ENCODE measurements at regions not wholly inside any gene's neighbourhood (a gene's known extent, or its start where the extent isn't known, plus 50 kb on each side); places are given as distances from the start of the nearest gene placed in this dataset.
"Not testable (repeated sequence)": the region's sequence is repeated elsewhere in the genome, so short reads cannot be mapped to it uniquely, and the experiment has no call there.

- no peak for TF ChIP-seq SMAD1 (IDR thresholded peaks at IDR 0.05; ENCODE audit: low read depth, partially characterized antibody)
Observed at GRCh38 chr2:41032715-41033114, 580.8 kb upstream of the SLC8A1 start (continued).

- Histone ChIP-seq H3K27ac (ENCODE audit: control insufficient read depth, insufficient read depth) (no peak overlapping the region), H3K4me2 (ENCODE audit: control insufficient read depth, insufficient read depth) (no peak overlapping the region), H3K4me3 (no peak overlapping the region), H4K20me1 (ENCODE audit: control insufficient read depth, insufficient read depth) (no peaks in the 10 kb centered on the region), H3K4me1 (ENCODE audit: control insufficient read depth, insufficient read depth, low read length) (no peaks in the 10 kb centered on the region), H3K9ac (ENCODE audit: control insufficient read depth, insufficient read depth, low read length) (no peak overlapping the region), H3K79me2 (ENCODE audit: control insufficient read depth, insufficient read depth, low read length) (no peaks in the 10 kb centered on the region), H3K9me3 (replicated peaks; ENCODE audit: control insufficient read depth, insufficient read depth, low read length) (no peaks in the 10 kb centered on the region), H2AFZ (ENCODE audit: control insufficient read depth, low read depth, low read length) (no peak overlapping the region), H3K36me3 (ENCODE audit: control insufficient read depth in 2 of 2, insufficient read depth in 2 of 2, low read length in 1 of 2) (no peaks in the 10 kb centered on the region), H3K27me3 (replicated peaks in 1 of 2; ENCODE audit: control insufficient read depth in 2 of 2, insufficient read depth in 2 of 2, low read length in 1 of 2) (no peaks in the 10 kb centered on the region)
- TF ChIP-seq BACH1 (IDR thresholded peaks at IDR 0.05; ENCODE audit: borderline replicate concordance) (no peak), POLR2AphosphoS5 (IDR thresholded peaks at IDR 0.05; ENCODE audit: low read length) (no peak), CBX5 (IDR thresholded peaks at IDR 0.05; ENCODE audit: low read depth) (no peak)
- RAD21 ChIA-PET (ENCODE audit: unreplicated experiment) = no interaction called here
- 11% methylated on average over 6 of the region's 6 CpGs for WGBS (ENCODE audit: insufficient coverage, insufficient replicate concordance, low lambda C conversion rate, missing lambda C conversion rate)
- in situ Hi-C loops (cut with MboI) = no loop called here
- no peak for ATAC-seq
- no peak for DNase-seq (ENCODE audit: low read depth, low spot score)
- BruUV-seq (replicated peaks) = no TSS peak
- SMC1A ChIA-PET (ENCODE audit: uncharacterized antibody, unreplicated experiment) = no interaction called here
- CTCF ChIA-PET = no interaction called here
- POLR2A ChIA-PET = no interaction called here
- no peak for FAIRE-seq
- intact Hi-C loops (cut with micrococcal nuclease; ENCODE audit: unreplicated experiment) = no loop called here
Observed at GRCh38 chr2:41033127-41033526, 581.2 kb upstream of the SLC8A1 start.

GRCh38 chr2:41038408-41038807, 586.5 kb upstream of the SLC8A1 start:
- Histone ChIP-seq H3K9me3 (replicated peaks; ENCODE audit: control insufficient read depth, insufficient read depth, low read length) (no peaks in the 10 kb centered on the region), H3K4me1 (ENCODE audit: control insufficient read depth, insufficient read depth, low read length) (no peaks in the 10 kb centered on the region), H3K9ac (ENCODE audit: control insufficient read depth, insufficient read depth, low read length) (no peak overlapping the region), H4K20me1 (ENCODE audit: control insufficient read depth, insufficient read depth) (no peaks in the 10 kb centered on the region), H3K79me2 (ENCODE audit: control insufficient read depth, insufficient read depth, low read length) (no peaks in the 10 kb centered on the region), H3K27ac (ENCODE audit: control insufficient read depth, insufficient read depth) (no peak overlapping the region), H3K4me2 (ENCODE audit: control insufficient read depth, insufficient read depth) (no peak overlapping the region), H2AFZ (ENCODE audit: control insufficient read depth, low read depth, low read length) (no peak overlapping the region), H3K36me3 (ENCODE audit: control insufficient read depth in 2 of 2, insufficient read depth in 2 of 2, low read length in 1 of 2) (no peaks in the 10 kb centered on the region), H3K4me3 (no peak overlapping the region), H3K27me3 (replicated peaks in 1 of 2; ENCODE audit: control insufficient read depth in 2 of 2, insufficient read depth in 2 of 2, low read length in 1 of 2) (no peaks in the 10 kb centered on the region)
- no peak for TF ChIP-seq SIX5 (IDR thresholded peaks at IDR 0.05; ENCODE audit: low read depth, low read length, severe bottlenecking)
- no peak for TF ChIP-seq POLR2AphosphoS2 (IDR thresholded peaks at IDR 0.05; ENCODE audit: low read depth, low read length)
- no peak for TF ChIP-seq CHD2 (IDR thresholded peaks at IDR 0.05; ENCODE audit: borderline replicate concordance, low read depth, low read length)
- TF ChIP-seq SMARCA5 (IDR thresholded peaks at IDR 0.05) = no peak
- no peak for TF ChIP-seq GATAD2B (conservative IDR thresholded peaks at IDR 0.05; ENCODE audit: low read depth)
- no peak for TF ChIP-seq CEBPB (IDR thresholded peaks at IDR 0.05; ENCODE audit: borderline replicate concordance in 1 of 2, low read depth in 2 of 2, low read length in 2 of 2)
- intact Hi-C loops (cut with micrococcal nuclease; ENCODE audit: unreplicated experiment) = no loop called here
- no peak for FAIRE-seq
- no TSS peak for BruUV-seq (replicated peaks)
- DNase-seq (ENCODE audit: low read depth, low spot score) = no peak
- ChIA-PET POLR2A (no interaction called here), RAD21 (ENCODE audit: unreplicated experiment) (no interaction called here), CTCF (no interaction called here), SMC1A (ENCODE audit: uncharacterized antibody, unreplicated experiment) (no interaction called here)
- in situ Hi-C loops (cut with MboI) = no loop called here
- ATAC-seq = no peak

- H3K9ac ChIP-seq (ENCODE audit: control insufficient read depth, insufficient read depth, low read length); H4K20me1 ChIP-seq (ENCODE audit: control insufficient read depth, insufficient read depth); FAIRE-seq; H3K4me1 ChIP-seq (ENCODE audit: control insufficient read depth, insufficient read depth, low read length); H3K4me3 ChIP-seq; H2AFZ ChIP-seq (ENCODE audit: control insufficient read depth, low read depth, low read length); in situ Hi-C loops (cut with MboI); BruUV-seq (replicated peaks); H3K79me2 ChIP-seq (ENCODE audit: control insufficient read depth, insufficient read depth, low read length); SMC1A ChIA-PET (ENCODE audit: uncharacterized antibody, unreplicated experiment); CTCF ChIA-PET; H3K36me3 ChIP-seq (ENCODE audit: control insufficient read depth in 2 of 2, insufficient read depth in 2 of 2, low read length in 1 of 2); ATAC-seq; H3K4me2 ChIP-seq (ENCODE audit: control insufficient read depth, insufficient read depth); H3K9me3 ChIP-seq (replicated peaks; ENCODE audit: control insufficient read depth, insufficient read depth, low read length); RAD21 ChIA-PET (ENCODE audit: unreplicated experiment); H3K27me3 ChIP-seq (replicated peaks in 1 of 2; ENCODE audit: control insufficient read depth in 2 of 2, insufficient read depth in 2 of 2, low read length in 1 of 2); DNase-seq (ENCODE audit: low read depth, low spot score); H3K27ac ChIP-seq (ENCODE audit: control insufficient read depth, insufficient read depth); POLR2A ChIA-PET; intact Hi-C loops (cut with micrococcal nuclease; ENCODE audit: unreplicated experiment): not testable (repeated sequence)
- 45% methylated on average over 10 of the region's 10 CpGs for WGBS (ENCODE audit: insufficient coverage, insufficient replicate concordance, low lambda C conversion rate, missing lambda C conversion rate)
Observed at GRCh38 chr2:41039750-41040149, 587.9 kb upstream of the SLC8A1 start.

Measured in GM12878 (cell line).